Daoy (cell line): ENCODE measurements at regions not wholly inside any gene's neighbourhood (a gene's known extent, or its start where the extent isn't known, plus 50 kb on each side); places are given as distances from the start of the nearest gene placed in this dataset.
"Not testable (repeated sequence)": the region's sequence is repeated elsewhere in the genome, so short reads cannot be mapped to it uniquely, and the experiment has no call there.

Experiments used
- DNase-seq: peaks from one replicate; pipeline ENCODE4 v3.0.0-alpha.2; 2015; ENCODE audit warnings: low read depth

DNA sequence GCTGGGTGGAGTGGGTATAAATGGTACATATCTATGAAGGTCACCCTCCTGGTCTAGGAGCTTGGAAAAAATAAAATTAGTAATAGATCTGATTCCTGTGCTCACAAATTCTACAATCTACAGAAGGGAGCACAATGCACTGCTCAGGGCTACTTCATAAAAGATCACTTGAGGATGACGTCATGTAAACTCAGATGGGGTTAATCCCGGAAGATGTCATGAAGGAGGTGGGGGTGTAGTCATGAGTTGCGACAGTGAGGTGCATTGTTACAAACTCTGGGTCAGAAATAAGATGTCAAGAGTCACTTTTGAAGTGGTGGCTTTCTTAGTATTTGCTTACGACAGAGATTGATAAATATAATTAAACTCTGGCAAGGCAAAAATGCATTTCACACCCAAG lies 68.2 kb downstream of the LHX9 start:
- DNase-seq: no peak

DNA sequence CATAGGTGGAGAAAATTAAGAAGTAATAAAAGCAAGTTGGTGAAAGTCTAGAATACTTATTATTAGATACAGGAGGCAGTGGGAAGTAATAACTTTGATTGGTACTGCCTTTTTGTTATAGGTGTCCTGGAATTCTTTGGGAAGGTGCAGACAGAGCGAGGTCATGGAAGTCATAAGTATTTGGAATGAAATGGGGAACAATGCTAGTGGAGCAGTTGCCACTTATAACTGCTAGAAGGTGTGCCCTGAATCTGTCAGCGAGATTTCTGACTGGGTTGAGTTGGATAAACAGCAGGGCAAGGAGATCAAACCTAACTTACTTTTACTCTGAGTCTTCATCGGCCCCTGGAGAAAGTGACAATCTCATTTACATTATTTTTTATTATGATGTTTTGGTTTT lies 69.6 kb downstream of the LHX9 start:
- no peak for DNase-seq

DNA sequence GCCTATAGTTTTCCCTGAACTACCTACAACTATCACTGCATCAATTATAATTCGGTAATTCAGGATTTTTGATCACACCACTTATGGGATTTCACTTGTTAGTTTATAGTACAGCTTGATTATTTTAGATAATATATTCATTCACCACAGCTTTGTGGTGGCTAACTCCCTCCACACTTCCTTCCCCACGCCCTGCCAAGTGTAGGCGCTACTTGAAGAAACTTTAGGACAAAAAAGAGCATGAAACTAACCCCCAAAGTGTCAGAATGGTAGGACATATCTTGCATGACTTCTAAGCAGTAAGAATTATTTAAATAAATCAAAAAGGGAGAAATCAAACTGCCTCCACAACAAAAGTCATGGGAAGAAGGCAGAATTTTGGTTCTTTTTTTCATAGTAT lies 70.1 kb downstream of the LHX9 start:
- DNase-seq: no peak

DNA sequence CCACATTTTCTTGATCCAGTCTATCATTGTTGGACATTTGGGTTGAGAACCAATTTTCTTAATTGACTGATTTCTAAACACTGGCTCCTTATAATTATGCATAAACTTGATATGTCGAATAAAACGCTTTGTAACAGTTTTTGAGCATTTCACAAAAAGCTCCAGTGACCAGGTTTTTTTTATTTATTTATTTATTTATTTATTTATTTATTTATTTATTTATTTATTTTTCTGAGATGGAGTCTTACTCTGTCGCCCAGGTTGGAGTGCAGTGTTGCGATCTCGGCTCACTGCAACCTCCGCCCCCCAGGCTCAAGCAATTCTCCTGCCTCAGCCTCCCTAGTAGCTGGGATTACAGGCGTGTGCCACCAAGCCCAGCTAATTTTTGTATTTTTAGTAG lies 71.4 kb downstream of the LHX9 start:
- not testable (repeated sequence) for DNase-seq

DNA sequence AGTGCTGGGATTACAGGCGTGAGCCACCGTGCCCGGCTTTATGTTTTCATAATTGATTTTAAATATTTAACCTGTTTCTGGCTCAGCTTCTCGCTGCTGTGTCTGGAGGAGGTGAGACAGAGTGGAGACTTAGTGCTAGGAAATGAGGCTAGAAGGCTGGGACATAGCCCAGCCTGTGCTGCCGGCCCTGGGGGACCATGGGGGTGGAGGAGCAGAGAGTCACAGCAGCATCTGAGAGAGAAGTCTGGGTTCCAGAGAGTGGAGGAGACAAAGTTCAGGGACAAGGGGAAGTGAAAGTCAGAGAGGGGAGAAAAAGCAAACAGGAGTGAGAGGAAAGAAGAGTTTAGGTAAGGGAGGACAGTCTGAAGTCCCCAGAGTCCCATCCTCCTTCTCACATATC lies 71.9 kb downstream of the LHX9 start:
- no peak for DNase-seq

DNA sequence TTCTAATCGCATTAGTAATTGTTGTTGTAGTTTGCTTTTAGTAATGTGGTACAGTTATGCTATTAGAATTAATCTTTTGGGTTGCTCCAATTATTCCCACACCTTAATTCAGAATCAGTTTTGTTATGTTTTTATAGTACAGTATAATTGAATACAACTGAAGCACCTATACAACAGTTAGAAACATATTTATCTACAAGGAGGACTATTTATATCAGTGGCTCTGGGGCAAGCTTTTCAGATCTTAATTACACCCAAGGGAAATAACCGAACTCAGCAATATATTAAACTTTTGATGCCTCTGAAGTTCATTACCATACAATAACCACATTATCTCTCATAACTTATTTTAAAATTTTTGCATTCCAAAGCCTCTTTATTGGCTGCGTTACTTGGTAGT lies 74.4 kb downstream of the LHX9 start:
- DNase-seq: no peak

DNA sequence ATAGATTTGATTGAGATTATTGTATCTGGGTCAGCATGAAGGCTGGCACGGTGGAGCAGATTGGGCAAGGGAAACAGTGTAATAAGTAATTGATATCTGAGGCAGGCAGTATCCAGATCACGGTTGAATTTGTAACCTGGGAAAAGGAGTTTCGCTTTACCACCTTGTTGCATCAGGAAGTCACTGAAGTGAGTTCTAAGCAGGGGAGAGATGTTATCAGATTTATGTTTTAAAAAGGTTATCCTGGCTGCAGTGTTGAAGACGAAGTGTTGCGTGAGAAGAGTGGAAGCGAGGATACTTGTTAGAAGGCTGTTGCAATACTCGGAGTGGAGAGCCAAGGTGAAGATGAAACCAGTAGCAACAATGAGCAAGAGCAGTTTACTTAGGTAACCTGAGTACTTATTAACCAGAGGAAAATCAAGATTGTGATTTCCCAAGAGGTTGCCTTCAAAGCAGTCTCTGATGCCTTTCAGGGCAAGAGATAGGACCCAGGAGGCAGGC lies 77.8 kb downstream of the LHX9 start:
- DNase-seq: no peak

DNA sequence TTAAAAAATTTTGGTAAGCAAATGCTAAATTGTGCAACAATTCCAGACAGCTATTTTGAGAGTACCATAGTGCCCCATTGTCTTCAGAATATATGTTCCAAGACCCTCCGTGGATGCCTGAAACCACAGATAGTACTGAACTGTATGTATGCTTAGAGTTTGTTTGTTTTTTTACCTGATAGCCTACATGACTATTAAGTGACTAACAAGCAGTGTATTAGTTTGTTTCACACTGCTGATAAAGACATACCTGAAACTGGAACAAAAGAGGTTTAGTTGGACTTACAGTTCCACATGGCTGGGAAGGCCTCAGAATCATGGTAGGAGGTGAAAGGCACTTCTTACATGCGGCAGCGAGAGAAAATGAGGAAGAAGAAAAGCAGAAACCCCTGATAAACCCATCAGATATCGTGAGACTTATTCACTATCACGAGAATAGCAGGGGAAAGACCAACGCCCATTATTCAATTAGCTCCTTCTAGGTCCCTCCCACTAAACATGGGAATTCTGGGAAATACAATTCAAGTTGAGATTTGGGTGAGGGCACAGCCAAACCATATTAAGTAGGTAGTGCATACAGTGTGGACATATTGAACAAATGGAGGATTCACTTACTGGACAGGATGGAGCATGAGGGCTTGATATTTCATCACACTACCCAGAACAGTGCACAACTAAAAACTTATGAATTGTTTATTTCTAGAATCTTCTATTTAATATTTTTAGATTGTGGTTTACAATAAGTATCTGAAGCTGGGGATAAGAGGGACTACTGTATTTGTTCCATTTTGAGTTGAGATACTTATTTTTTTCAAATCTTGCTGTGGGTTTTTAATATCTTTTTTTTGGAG lies 78.5 kb downstream of the LHX9 start:
- no peak for DNase-seq

DNA sequence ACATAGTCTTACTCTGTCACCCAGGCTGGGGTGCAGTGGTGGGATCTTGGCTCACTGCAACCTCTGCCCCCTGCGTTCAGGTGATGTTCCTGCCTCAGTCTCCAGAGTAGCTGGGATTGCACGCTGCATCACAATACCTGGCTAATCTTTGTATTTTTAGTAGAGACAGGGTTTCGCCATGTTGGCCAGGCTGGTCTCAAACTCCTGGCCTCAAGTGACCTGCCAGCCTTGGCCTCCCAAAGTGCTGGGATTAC lies 79.0 kb downstream of the LHX9 start:
- DNase-seq: not testable (repeated sequence)

DNA sequence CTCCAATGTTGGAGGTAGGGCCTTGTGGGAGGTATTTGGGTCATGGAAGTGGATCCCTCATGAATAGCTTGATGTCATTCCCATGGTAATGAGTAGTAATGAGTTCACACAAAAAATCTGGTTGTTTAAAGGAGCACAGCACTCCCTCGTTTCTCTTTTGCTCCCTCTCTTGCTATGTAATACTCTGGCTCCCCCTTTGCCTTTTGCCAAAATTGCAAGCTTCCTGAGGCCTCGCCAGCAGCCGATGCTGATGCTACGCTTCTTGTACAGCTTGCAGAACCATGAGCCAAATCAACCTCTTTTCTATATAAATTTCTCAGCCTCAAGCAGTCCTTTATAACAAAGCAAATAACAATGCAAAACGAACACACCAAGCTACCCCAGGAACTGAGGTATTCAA lies 80.9 kb downstream of the LHX9 start:
- DNase-seq: no peak

DNA sequence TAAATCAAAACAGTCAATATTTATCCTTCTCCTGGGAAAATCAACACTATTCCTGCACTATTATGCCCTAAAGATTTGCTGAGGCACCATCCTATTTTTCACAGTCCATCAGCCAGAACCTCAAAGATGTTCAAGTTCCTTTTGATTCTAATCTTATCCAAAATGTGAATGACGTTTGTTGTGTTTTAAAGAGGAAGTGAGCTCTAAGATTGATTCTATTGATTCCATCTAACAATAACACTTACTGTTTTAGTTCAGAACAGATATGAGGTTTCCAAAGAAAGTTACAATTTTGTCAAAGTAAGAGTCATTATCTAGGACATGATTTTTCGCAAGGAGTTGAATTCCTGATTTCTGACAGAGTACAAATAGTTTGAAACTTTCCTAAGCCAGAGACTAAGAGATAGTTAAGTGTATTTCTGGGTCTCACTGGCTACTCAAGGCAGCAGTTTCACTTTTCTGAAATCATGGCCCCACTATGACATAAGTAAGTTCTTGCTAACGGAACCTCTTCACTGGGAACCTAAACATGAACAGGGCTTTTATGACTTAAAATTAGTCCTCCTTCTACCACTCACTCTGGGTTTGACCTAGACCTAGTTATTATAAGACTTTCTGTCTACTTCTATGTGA lies 84.7 kb downstream of the LHX9 start:
- DNase-seq: no peak

DNA sequence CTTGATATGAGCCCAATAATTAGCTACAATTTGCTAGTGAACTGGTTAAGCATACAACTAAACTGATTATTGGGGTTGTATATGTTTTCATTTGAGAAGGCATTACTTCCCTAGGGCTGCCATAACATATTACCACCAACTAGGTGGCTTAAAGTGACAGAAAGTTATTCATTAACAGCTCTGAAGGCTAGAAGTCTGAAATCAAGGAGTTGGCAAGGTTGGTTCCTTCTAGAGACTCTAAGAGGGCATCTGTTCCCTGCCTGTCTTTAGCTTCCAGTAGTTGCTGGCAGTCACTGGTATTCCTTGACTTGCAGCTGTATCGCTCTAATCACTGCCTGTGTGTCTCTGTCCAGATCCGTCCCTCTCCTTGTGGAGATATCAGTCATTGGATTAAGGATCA lies 86.3 kb downstream of the LHX9 start:
- DNase-seq: no peak

DNA sequence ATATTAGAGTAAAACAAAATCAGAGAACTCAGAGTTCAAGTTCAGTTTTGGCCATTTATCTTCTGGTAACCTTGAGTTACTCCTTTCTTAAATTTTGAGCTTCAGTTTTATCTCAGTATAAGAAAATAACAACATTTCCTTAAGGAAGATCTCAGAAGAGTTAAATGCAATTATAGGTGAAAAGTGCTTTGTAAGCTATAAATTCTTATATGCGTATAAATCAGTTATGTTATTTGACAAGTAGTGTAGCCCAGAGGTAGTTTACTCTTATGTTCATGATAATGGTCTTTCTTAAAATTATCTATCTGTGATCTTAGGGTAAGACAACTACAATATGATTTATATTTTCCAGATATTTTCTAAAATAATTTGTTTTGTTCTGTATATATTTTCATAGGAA lies 89.8 kb downstream of the LHX9 start:
- DNase-seq: no peak

DNA sequence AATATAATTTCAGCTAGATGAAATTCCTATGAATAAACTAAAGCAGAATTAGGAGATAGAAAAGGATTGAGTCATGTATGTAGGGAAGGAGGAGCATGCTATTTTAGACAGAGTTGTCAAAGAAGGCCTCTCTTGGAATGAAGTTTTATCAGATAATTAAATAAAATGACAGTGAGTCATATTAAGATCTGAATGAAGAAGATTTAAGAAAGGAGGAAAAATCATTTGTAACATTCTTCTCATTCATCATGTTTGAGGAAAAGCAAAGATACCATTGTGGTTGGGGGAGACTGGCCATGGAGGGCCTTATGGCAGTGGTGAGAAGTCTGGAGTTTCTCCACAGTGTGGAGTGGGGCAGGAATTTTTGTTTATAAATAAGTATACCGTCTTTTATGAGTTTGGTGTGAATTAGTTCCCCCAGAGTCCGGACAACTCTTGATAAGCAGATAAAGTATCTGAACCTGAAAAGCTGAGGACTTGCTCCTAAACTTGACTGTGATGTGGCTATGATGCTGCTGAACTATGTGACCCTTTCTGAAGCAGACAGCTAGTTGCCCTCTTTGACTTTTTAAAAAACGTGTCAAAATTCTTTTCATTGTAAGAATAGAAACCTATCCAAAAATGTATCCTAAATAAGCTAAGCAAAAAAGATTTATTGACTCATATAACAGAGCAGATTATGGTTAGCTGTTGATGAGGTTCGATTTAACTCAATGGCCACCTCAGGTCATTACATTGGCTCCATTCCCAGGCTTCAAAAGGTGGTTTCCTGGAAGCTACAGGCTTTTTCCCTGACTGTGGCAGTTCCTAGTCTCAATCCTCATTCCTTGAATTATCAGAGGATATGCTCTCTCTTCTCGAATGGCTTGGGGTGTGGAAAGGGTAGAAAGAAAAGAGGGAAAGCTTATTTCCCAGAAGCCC lies 90.8 kb downstream of the LHX9 start:
- DNase-seq: no peak

DNA sequence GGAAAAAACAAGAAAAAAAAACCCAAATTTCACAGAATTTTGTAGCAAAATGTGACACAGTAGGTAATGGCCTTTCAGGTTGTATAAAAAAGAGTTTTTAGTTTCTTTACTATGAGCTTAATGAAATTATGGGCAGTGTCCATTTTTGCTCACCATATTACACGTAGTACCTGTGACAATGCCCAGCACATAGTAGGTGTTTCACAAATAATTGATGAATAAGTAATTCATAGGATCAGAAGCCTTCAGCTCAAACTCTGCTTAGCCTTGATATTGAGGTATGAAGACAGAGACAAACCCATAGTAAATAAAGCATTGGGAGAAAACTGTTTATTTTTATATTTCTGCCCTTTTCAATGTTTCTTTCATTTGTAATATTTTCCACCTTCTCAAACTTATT lies 97.2 kb downstream of the LHX9 start:
- DNase-seq: no peak

DNA sequence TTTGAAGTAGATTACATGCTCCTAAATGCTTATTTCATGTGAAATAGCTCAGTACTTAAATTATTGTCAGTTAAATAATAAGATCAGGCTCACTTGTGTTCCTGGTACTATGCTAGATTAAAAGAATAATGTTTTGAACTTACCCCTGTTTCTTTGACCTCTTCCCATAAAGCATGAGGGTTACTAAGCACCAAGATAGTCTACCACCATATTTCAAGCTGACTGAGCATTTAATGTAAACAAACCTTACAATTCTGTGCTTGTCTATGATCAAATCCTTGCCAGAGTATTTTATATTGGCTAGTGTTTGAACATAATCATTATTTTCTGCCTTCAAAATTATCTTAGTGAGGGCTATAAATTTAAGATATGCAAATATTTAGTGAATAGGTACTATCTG lies 98.1 kb downstream of the LHX9 start:
- no peak for DNase-seq

DNA sequence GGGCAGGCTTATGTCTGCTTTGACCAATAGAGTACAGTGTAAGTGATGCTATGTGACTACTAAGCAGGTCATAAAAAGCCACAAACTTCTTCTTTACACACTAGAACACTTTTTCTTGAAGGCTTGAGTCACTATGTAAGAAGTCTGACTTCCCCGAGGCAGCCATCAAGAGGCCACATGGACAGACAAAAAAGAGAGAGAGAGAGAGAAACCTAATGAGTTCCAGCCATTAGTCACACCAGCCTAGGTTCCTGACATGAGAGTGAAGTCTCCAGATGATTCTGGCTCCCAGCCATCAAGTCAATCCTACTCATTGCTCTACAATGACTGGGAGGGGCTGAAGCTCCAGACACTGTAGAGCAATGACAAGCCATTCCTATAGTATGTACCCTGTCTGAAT lies 101.4 kb downstream of the LHX9 start:
- peak; percentile 89 for DNase-seq

DNA sequence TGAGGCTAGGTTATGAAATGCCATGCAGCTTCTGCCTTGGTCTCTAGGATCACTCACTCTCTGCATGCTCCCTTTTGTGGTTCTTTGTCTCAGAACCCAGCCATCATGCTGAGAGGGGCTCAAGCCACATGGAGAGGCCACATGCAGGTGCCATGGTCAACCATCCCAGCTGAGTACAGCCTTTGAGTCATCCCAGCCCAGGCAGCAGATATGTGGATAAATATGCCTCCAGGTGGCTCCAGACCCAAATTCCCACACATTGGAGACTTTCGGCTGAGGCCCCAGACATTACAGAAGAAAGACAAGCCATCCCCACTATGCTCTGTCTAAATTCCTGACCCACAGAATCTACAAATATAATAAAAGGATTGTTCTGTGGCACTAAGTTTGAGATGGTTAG lies 102.0 kb downstream of the LHX9 start:
- peak; percentile 7 for DNase-seq

DNA sequence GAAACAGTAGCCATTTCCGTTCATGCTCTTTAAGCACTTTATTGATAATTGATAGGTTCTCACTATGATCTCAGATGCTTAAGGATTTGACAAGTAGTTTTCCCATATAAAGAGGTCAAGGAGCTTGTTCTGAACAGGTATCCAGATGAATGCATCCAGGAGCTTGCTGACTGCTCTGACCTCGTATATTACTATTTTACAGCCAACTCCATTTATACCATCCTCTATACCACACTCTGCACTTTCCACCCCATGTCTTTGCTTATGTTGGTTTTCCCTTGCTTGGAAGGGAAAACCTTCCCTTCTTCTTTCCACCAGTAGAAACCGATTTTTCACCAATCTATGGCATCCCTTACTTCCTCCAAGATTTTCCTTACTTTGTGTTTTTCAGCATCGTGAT lies 107.2 kb downstream of the LHX9 start:
- no peak for DNase-seq

DNA sequence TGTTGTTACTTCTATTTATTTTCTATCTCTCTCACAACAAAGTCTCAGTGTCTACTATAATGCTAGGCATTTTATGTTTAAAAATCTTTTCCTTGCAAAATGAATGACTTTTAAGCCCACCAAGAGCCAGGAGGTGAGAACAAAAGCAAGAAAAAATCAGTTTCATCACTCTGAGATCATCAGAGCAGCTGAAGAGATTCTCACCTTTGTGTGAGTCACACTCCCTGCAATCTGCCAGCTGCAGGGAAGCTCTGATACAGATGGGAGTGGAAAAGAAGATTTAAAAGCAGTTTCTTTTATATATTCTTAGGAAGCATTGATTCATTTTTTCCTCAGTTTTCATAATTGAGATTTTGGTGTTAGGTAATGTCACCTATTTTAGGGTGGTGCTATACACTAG lies 107.6 kb downstream of the LHX9 start:
- DNase-seq: peak; percentile 21

DNA sequence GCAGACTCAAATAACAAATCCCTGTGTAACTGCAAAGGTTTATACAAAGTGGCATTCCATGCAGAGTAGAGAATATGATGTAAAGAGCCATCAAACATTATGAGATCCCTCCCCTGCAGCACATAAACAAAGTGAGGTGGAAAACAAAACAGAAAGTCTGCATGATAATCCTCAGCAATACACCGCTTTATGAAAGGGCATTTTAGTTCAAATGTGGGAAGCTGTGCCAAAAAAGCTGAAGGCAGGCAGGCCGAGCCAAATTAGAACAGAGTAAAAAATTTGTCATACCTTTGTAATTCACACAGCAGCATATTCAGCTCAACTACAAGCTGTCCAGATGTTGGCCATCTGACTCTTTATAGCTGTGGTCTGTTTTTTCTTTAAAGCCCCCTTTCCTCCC lies 113.5 kb downstream of the LHX9 start:
- DNase-seq: no peak

DNA sequence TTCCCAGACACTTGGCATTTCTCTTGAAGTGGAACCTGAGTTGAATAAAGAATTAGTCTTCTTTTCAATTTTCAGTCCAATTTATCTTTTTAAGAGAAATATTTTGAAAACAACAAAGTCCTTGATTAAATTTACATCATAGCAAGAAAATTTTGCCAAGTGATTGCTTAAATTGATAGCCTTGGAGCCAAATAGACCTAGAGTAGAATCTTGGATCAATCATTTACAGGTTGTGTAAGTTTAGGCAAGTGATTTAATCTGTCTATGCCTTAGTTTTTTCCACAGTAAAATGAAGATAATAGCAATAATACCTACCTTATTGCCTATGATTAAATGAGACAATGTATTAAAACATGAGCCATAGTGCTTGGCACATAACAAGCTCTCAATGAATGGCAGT lies 113.9 kb downstream of the LHX9 start:
- no peak for DNase-seq

DNA sequence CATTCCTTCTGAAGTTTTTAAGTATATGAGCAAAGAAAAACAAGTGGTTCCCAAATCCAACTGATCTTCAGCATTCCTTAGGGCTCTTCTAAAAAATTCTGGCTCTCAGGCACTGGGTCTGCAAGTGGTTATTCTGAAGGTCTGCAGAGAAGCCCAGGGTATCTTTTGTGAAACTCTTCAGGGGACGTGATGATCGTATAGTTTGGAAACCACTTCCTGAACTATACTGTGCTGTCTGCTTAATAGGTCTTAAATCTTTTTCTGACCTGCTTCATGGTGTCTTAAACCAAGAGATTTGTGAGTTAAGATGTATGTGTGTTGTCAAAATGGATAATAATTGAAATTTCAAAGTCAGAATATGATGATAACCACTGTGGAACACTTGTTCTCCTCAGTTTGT lies 115.5 kb downstream of the LHX9 start:
- no peak for DNase-seq
